HG02938 (cell line): ENCODE measurements at regions not wholly inside any gene's neighbourhood (a gene's known extent, or its start where the extent isn't known, plus 50 kb on each side); places are given as distances from the start of the nearest gene placed in this dataset.

Experiments used
- ATAC-seq: cut with Tn5 transposase; IDR thresholded peaks from one replicate; pipeline ENCODE4 v1.9.1; 2021; ENCODE audit warnings: mild to moderate bottlenecking, moderate library complexity; ENCODE audit not compliant: unreplicated experiment

DNA sequence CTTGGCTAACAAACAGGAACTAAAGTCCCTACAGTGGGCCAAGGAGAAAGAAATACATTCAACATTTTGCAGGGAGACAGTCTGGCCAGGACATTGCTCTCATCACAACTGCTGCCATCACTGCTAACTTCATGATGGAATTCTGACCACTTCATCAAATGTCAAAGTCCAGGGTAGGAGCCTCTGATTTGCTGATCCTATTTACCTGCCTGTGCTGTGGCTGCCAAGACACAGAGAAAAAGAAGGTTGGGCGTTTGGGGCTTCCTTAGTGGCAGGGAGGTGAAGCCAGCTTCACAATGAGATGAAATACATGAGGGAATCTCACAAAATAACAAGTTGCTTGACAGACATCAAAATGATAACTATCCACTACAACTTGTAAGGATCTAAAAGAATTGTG is 343.9 kb upstream of the CADM1 start:
- ATAC-seq, result no peak

DNA sequence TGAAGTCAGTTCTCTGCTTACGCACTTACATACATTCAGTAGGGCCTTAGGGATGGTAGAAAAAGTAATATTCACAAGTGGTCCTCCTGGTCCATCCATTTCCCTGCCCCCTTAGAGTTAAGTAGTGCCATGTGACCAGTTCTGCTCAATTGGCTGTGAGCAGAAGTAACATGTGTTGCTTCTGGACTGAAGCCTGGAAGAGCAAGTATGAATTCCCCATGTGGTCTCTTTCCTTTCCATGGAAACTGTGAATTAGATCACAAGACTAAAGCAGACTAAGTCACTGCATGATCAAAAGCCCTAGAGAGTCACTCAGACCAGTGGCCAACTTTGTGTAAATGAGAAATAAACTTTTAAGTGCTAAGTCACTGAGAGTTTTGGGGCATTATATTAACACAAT is 341.7 kb upstream of the CADM1 start:
- no peak for ATAC-seq

DNA sequence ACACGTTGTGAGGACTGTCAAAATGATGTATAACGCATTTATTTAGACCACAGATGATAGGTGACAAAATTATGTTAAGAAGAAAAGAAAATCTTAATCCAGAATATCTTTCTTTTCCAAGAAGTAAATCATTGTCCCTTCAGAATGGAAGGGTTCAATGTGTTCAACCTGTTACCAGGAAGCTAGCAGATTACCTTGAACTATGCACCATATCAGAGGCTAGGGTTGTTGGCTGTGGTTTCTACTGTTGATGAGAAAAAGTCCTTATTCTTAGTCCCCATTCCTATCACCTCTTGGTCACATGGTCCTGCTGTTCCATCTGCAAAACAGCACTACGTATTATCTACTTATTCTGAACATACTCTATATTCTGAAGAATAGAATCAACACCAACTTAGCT is 339.5 kb upstream of the CADM1 start:
- no peak for ATAC-seq

DNA sequence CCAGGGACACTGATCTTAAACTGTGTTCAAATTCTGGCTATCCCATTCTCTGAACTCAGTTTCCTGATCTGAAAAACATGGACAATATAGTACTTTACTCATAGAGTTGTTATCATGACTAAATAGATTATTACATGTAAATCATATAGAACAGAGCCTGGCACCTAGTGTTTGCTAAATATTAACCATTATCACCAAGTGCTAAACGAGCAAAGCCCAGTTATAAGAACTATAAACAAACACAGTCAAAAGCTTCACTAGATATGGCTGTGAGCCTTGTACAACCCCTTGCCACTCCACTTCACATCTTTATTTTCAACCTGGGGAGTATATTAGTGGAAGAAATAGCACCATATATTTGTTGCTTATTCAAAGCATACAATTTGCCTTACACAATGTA is 338.9 kb upstream of the CADM1 start:
- no peak for ATAC-seq

DNA sequence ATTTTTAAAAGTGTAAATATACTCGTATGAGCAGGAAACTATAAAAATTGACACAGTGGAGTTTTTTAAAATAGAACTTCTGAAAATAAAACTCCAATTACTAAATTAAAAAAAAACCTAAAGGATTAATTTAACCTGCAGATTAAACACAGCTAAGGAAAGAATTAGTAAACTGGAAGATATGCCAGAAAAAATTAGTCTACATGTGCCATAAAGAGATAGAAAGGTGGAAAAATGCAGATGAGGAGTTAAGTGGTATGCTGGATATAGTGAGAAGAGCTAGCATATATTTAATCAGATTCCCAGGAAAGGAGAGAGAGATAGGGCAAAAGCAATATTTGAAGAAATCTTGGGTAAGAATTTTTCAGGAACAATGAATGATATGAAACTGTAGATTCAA is 315.8 kb upstream of the CADM1 start:
- ATAC-seq, result no peak

DNA sequence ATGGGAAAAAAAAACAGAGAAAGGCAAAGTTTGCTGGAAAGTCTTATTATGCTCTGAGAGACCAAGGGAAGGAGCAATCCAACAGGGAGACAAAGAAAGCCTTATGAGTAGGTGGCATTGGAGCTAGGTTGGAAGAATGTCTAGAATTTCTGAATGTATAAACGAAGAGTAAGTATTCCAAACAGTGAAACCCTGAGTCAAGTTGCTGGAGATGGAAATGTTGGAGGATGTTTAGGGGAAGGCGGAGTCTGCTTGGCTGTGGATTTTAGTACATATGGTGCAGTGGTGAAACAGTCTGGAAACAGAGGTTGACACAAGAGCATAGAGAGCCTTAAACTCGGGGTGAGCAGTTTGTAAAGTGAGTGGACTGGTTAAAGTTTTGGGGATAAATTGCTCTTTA is 314.8 kb upstream of the CADM1 start:
- no peak for ATAC-seq

DNA sequence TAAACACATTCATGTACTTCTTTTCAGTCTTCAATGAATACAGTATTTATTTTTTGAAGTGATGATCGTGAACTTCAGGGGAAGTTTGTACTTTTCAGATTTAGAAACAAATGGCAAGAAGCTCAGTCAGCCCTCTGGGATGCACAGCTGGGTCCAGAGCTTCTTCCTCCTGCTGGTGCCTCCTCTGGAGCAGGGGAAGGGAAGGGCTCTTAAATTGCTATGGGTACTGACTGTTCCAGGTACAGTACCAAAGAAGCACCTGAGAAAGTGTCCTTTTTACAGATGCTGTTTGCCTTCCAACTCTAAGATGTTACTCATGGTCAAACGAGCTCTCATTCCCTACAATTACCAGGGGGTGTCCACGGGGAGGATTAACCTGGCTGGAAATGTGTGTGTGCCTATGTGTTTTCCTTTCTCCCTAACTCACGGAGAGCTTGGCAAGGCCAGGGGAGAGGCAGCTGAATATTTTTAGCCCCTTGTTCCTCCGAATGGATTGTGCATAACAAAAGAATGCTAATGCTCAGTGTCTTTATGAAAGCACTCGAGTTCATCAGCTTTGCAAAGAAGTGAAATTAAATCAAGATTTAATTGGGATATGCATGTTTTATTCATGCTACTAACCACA is 313.7 kb upstream of the CADM1 start:
- ATAC-seq, result no peak

DNA sequence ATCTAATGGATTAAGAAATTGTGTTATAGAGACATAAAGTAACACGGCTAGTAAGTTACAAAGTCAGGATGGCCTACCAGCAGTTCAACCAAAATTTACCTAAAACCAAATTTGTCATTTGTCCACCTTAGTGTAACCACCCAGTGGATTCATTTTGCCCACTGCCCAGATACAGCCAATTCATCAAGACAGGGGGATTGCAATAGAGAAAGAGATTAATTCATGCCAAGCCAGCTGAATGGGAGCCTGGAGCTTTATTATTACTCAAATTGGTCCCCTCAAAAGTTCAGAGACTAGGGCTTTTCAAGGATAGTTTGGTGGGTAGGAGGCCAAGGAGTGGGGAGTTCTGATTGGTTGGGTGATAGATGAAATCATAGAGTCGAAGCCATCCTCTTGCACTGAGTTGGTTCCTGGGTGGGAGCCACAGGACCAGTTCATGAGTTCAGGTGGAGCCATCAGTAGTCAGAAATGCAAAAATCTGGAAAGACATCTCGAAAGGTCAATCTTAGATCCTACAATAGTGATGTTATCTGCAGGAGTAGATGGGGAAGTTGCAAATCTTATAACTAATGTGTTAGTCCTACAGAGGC is 304.2 kb upstream of the CADM1 start:
- ATAC-seq, result no peak

DNA sequence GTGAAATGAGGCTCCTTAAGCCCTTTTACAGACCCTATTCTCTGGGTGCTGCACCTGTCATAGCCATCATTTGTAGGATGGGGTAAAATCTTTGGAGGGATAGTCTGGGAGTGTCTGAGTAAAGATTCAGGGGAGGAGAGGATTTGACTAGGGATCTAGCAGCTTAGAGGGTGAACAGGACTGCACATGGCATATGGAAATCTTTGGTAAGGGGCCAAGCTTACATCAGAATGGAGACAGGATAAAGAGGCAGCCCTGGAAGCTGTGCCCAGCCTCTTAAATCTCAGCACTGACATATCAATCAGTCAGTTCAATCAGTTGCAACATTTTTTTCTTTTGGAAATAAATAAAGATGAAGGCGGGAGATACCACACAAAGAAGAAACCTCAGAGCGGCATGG is 301.8 kb upstream of the CADM1 start:
- ATAC-seq, result no peak

DNA sequence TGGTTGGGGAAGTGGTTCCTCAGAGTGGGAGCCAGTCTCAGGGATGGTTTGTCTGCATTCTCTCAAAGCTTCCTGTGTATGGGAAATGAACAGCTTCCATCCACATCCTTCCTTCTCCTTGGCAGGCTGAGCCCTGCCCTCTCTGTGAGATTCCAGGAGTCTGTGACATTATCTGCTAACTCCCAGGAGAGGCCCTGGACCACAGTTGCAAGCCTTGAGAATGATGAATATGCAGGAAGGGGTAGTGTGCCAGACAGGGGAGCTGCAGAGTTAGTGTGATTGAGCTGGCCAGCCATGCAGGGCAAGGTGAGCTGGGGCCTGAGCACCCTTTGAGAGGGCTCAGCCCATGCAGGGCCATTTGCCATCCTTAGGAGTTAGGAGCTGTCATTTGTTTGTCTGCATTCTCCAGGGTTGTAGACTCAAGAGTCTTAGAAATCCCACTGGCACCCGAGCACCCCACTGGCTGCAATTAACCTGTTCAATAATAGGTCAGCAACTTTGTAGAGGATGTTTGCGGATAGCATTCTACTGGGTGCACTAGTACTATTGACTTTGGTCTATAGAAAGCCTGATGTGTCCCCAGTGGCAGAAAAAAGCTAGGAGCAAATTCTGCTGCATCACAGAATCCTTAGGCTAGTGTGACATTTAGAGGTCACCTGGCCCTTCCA is 299.0 kb upstream of the CADM1 start:
- ATAC-seq, result no peak

DNA sequence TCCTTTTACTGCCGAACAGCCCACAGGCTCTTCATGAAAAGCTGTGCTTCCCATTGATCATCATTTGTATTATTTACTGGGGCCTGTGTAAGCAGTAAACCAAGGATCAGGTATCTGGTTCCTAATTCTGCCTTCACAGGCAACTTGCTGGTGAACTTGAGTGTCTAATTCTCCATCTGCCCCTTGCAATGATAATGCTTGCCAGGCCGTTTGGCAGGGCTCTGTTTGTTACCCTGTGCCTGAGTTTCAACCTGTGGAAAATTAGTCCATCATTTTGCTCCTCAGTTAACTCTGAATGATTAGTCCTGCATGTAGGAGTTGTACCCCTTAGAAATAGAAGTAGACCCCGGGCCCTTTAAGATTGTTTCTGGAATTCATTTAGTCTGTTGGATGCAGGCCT is 298.4 kb upstream of the CADM1 start:
- ATAC-seq, result no peak

DNA sequence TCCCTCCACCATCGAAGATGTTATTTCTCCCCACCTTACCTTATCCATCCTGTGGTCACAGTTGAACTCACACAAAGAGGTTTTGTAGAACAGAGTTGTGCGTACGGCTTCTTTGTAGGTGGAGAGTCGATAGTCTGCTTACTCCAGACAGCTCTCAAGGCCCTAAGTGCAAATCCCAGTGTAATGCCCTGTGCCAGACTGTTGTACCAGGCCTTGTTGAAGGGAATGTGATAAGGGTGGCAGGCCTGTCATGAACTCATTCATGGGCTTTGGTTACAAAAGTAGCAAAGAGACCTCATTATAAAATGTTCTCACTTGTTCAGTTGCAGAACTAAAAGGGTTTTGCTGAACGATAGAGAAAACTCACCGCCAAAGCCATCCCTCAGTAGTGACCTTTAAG is 288.7 kb upstream of the CADM1 start:
- ATAC-seq, result no peak

DNA sequence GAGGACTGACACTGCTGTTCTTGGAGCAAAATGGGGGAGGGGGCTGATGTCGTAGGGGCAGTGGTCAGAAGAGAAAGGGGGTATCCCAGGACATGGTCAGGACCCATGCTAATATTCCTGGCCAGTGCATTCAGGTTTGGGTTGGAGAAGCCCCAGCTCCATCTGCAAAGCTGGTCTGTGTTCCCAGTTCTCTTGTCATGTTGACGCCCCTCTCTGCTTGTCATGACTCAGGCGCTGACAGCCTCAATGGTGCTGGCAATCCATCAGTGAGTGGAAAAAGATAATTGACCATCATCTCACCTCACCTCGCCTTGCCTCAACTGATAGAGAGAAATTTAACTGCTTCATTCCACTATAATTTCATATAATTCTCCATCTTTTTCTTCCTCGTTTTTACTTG is 283.1 kb upstream of the CADM1 start:
- no peak for ATAC-seq

DNA sequence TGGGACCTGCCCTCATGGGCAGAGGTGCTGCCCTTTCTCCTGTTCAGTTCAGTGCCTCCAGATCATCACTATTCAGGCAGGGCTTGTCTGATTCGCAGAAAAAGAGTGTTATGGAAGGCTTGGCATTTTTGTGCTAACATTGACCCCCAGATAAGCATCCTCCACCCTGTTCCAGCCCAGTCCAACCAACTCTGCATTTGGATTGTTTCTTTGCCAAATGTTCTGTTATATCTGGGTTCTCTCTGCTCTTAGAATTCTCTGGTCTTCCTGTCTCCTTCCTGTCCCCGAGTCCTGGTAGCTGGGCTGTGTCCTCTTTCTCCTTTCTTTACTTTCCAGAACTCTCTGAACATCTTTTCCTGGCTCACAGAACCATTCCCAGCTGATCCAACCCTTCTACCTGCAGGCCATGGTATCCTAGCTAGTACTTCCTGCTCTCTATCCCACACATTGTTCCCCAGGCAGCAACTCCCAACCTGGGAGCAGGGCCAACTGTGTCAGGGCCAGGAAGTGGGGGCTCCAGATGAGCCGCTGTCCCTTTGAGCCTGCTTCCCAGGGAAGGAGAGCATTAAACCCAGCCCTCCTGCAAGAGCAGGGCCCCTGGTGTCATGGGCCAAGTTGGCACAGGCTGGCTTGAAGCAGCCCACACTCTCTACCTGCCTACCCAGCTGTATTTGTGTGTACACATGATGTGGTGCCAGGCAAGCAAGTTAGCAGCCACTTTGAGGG is 280.7 kb upstream of the CADM1 start:
- ATAC-seq, result no peak

DNA sequence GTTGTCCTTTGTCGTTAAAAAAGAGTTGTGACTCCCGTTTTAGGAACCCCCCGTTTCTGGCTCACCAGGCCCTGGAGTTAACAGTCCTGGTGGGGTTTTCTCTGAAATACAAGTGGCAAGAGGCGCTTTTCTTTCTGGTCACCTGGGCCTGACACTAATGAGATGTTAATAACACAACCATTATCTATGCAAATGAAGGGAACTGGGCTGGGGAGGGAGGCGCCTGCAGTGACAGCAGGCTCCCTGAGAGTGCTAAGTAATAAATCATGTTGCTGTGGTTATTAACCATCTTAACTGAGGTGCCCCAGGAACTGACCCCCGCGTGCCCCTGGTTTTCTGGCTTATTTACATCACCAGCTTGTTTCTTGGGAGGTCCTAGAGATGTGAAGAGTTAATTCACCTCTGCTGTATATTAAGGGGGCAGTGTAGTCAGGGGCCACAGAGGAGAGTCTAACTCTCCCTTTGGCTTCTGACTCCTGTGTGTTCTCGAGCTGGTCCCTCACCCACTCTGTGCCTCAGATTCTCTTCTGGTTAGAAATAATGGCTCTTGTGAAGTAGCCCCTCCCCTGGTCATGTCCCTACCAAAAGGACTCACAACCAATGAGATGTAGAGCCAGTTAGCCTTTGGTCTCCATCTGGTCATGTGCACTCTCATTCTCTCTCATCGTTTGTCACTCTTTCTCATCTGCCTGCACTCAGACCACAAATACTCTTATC is 276.6 kb upstream of the CADM1 start:
- ATAC-seq, result no peak

DNA sequence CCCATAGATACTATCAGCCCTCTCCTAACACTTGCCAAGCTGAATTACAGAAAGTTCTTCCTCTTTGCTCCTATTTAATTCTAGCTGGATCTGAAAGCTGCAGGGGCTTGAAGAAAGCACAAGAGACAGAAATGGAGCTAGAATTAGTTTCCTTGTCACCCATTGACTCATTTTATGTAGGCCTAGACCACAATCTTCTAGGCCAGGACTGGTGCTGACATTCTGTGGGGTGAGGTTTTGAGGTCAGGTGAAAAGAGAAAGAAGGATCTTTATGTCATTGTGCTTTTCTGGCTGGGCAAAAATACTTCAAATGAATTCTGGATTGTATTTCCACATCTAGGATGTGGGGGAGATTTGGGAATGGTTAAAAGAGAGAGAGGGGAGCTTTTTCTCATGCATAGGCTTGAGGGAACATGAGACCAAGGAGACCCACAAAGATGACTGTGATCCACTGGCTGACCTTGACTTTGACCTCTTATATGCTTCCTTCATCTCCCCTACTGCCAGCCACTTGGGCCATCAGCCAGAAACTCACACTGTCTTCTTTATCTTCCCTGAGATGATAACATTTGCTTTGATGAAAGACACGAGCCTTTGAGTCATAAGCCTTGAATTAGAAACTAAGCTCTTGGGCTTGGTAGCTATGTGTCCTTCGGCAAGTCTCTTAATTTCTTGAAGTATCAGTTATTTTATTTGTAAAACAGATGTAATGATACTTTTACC is 274.9 kb upstream of the CADM1 start:
- ATAC-seq, result no peak

DNA sequence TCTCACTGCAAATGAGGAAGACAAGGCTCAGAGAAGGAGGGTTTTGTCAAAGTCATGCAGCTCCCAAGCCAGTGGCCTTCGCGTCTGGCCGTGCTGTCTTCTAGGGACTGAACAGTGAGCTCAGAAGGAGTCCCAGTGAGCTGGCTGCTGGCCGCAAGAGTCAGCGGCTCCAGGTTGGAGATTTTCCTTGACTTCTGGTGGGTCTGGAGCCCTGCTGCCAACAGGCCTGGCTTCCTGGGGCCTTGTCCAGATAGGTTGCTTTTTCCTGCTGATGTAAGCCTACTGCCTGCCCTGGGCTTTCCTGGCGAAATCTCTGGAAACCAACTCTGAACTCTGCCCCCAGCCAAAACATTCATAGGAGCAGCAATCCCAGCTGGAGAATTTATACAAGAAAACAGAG is 272.7 kb upstream of the CADM1 start:
- ATAC-seq, result no peak

DNA sequence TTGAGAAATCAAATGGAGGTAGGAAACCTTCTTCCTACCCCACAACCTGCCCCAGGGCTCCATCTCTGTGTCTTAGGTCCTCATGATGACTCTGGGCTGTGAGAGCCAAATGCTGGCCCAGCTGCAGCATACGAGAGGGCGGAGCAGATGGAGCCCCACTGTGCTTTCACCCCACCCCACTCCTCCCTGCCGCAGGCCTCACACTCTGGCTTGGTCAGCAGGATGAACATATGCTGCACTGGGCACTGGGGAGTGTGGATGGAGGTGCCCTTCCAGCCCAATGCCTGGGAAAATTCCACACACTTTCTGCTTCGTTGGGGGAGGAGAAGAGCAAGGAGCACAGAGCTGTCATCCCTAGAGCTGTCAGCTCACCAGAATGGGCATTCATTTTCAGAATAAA is 271.6 kb upstream of the CADM1 start:
- ATAC-seq, result no peak

DNA sequence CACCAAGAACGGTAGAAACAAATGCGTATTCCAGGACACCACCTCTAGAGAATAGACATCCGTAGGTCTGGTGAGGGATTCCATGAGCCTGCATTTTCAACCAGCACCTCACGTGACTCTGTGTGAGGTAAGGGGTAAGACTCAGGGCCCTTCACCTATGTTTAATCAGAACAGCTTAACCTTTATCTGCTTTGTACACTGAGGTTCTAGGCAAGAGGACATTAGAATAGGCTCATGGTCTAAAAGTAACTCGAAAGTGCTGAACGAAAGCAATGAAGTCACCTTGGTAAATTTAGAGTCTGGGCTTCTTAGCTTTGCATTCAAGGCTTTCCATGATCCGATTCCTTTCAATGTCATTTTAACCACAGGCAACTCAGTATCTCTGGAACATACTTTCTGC is 270.5 kb upstream of the CADM1 start:
- no peak for ATAC-seq

DNA sequence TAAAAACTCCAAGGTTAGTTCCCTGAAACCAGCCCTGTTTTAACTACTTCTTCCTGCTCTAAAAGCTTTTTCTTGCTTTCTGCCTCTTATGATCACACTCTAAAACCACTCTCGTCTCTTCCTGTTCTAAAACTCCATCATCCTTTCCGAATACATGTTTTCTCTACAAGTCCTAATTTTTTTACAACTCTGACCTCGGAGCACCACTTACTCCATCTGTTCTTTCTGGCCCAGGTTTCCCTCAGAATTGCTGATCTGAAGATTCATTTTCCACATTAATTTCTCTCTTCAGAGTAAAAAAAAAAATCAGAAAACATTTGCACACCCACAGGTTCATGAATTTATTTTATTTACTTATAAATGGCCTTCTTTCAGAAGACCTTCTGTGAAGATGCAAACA is 265.7 kb upstream of the CADM1 start:
- ATAC-seq, result no peak

DNA sequence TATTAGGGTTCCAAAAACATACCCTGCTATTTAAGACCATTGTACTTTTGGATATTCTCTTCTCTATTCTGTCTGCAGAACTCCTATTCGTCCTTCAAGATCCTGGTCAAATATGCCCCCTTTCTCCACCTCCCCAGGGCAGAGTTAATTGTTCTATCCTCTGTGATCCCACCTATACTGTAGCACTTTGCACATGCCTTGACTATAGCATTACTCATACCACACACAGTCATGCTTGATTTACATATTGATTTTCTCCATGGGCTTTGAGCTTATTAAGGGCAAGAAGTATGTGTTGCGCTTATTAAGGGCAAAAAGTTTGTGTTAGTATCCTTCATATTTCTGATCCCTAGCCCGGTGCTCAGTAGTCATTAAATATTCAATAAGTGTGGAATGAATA is 263.7 kb upstream of the CADM1 start:
- no peak for ATAC-seq
